ENCODE measurements at regions not wholly inside any gene's neighbourhood (a gene's known extent, or its start where the extent isn't known, plus 50 kb on each side); places are given as distances from the start of the nearest gene placed in this dataset.
"Not testable (repeated sequence)": the region's sequence is repeated elsewhere in the genome, so short reads cannot be mapped to it uniquely, and the experiment has no call there.

DNA sequence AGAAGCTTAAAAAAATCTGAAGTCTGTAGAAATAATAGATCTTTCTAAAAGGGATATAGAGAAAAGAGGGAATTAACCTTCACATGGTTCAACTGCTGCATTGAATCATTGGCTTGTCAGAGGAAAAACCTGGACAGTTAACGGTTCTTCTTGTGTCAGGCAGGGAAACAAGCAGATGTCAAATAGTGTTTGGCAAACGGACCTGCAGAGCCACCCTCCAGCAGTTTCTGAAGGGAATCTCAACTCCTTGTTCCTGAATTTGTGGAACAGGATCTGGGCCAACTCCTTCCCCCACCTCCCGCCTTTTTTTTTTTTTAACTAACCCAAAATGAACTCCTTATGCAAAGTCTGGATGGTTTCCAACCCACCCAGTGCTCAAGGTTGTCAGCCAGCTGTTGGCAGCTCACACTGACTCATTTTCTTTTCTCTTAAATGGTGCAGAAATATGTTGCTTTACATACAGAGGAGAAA, 187.3 kb downstream of the CAND1 start:
- peak; percentile 67 for DNase-seq (ENCODE audit: low read depth)

DNA sequence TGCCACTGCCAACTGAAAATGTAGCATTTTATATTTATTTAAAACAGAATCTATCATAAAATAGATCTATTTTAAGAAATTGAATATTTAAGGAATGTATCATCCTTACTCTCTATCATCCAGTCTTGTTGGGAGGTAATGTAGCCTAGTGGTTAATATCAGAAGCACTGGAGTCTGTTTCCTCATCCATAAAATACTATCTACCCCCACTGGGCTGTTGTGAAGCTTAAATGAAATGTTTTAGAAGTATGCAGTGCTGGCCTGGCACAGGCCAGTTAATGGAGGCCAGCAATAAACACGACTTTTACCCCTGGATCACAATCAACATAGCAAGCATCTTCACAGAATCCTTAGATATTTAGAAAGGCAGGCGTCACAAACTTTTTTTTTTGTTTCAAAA, 188.0 kb downstream of the CAND1 start:
- no peak for DNase-seq (ENCODE audit: low read depth)

DNA sequence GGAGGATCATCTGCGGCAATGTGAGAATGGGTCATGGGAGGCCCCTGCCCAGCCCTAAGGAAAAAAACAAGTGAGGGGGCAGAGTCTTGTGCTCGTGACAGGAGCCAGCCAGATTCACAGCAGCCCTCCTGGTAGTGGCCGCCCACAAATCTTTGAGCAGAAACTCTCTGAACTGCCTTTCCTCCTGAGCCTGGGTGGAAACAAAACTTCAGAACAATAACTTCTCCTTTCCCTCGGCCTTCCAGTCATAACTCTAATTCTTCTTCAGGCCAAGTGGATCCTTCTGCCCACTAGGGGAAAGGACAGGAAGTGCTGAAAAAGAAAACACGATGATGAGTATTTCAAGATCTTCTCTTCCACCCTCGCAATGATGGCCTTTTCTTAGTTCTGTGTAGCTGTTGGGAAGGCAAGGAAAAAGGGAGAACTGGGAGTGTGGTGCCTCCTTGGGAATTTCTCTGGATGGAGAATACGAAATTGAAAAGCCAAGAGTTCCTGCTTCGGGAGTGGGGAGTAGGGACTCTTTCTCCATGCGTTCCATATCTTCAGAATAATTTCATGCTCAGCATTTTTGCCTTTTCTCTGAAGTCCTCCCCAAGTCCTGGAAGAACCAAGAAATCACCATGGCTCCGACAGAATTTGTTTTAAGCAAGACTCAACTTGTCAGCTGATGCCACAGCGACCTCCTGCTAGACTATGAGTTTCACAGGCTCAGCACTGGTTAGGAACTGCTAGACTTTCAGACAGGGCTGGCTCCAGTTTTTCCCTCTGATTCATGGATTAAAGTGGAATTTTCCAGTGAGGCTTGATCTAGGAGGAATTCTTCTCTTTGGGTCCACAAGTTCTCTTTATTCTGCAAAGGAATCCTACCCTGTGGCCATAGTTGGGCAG, 188.9 kb downstream of the CAND1 start:
- no peak for DNase-seq (ENCODE audit: low read depth)

DNA sequence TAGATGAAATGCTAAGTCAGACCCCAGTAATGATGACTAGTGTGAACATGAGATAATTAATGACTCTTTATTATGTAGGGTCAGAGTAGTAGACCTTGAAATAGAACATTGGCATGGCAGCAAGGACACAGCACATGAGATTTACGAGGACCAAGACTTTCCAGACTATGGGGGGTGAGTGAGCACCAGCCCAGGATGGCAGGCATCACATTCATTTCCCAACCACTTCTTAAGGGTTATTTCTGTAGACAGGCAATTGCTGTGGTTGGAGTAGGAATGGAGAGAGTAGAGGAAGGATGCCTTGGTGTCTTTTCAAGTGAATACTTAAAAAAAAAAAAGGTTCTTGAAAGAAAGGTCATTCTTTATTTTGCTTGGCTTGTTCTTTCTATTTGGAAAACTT, 189.4 kb upstream of the DYRK2 start:
- no peak for DNase-seq (ENCODE audit: low read depth)

DNA sequence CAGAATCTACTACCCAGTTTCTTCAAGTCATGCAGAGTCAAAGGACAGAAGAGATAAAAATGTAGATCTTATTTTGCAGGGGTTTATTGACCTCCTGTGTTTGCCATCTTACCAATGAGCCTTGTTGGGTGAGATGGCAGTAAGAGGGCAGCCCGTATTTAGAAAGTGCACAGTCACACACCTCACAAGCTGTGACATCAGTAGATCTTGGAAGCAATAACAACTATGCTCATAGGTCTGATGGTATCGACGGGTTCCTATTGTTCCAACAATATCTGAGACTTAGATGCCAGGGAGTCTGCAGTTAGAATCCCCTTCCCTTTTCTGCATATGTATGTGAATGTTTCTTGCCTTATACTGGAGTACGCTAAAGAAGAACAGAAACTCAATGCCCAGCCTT, 189.0 kb upstream of the DYRK2 start:
- DNase-seq (ENCODE audit: low read depth): no peak

DNA sequence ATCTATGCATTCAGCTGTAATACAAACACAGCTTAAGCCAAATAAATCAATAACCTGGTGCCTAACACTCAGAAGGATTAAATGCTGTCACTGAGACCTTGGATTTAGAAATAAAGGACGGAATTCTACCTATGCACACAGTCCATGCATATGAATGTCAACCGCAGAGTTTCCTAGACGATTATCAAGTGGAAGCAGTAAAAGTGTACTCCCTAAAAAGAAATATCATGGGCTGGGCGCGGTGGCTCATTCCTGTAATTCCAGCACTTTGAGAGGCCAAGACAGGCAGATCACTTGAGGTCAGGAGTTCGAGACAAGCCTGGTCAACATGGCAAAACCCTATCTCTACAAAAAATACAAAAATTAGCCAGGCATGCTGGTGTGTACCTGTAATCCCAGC, 188.2 kb upstream of the DYRK2 start:
- no peak for DNase-seq (ENCODE audit: low read depth)

DNA sequence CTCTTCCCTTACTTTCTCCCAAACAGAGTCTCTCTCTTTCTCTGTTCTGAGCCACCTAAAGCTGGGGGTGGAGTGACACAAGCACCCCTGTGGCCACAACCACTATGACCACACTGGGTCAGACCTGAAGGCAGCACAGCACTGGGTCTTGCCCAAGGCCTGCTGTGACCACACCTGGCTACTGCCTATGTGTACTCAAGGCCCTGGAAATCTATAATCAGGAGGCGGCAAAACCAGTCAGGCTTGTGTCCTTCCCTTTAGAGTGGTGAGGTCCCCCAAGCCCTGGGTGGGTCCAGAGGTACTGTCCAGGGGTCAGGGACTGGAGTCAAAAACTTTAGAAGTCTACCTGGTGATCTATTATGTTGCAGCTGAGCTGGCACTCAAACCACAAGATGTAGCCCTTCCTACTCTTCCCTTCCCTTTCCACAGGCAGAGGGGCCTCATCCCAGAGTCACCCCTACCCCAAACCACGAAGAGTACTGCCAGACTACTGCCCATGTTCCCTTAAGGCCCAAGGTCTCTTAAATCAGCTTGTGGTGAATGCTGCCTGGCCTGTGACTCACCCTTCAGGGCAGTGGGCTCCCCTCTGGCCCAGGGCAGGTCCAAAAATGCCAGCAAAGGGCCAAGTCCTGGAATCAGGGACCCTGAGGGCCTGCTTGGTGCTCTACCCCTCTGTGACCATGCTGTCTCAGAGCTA, 179.8 kb upstream of the DYRK2 start:
- no peak for DNase-seq (ENCODE audit: low read depth)

DNA sequence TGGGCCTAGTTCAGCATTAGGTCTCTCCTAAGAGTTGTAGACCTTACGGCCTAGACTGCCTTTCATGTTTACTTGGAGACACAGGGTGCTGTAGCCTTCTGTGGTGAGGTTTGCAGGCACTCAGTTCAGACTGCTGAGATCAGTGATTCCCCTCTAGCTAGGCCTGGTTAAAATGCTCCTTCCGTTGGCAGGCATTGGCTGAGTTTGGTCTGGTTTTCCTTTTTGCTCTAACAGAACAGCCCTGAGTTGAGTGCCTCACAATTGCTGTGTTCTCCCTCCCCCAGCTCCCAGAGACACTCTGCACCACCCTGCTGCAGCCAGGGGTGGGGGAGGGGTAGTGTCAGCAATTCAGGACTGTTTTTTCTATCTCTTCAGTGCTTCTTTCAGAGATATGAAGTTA, 178.9 kb upstream of the DYRK2 start:
- DNase-seq (ENCODE audit: low read depth): no peak

DNA sequence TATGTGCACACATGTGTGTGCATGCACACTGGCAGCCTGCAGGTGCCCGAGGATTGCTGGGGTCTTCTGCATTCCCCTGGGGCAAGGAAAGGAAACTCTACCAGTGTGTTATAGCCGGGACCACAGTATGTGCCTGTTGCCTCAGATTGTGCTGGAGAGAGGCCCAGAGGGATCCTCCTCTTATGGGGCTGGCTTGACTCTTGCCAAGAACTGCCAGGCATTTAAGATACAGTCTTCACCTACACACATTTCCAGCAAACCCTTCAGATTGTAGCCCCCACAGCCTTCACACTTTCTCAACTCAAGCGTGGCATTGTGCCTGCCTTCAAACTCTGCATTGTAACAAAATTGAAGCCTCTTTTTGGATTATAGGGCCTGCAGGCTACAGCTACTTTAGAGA, 176.7 kb upstream of the DYRK2 start:
- DNase-seq (ENCODE audit: low read depth): no peak

DNA sequence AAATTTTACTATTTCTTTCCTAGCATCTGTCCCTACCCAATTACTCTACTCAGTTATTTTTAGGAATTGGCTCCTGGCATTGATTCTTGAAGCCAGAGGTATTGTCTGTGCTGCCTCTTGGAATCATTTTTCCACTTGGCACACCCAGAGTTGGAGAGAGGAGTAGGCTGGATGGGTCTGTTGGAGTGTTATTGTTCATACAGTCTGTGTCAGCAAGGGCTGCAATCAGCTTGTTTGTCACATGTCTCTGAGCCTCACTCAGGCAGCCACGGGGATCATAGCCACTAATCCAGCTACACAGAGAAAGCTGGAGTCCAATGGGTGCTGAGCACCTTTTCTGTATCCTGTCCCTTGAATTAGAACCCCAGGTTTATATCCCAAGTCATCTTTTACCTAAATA, 176.0 kb upstream of the DYRK2 start:
- no peak for DNase-seq (ENCODE audit: low read depth)

DNA sequence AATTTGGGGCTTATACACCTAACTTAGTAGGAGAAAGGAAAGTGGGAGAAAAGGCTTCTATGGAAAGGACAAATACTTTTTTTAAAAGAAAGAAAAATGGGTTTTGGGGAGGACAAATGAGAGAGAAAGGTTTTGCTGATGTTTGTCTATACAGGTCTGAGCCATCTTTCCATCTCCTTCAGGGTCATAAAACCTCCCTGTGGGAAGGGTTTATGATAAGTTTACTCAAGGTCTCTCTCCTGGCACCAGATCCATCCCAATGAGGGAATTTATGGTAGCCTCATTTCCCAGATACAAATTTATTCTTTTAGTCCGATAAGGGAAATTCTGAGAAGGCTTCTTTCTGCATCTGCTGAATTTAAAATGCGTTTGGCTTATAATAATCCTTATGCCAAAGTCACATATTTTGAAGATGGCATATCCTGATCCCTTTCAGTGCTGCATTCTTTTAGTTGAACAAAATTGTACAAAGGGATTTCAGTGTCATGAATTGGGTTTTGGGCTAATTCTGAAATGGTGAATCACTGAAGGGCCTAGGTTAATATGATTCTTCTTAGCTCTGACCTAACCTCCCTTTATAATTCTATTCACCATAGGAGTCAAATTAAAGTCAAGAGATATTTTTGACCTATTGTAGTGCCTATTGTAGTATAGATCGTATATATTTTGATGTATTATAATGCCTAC, 173.5 kb upstream of the DYRK2 start:
- no peak for DNase-seq (ENCODE audit: low read depth)

DNA sequence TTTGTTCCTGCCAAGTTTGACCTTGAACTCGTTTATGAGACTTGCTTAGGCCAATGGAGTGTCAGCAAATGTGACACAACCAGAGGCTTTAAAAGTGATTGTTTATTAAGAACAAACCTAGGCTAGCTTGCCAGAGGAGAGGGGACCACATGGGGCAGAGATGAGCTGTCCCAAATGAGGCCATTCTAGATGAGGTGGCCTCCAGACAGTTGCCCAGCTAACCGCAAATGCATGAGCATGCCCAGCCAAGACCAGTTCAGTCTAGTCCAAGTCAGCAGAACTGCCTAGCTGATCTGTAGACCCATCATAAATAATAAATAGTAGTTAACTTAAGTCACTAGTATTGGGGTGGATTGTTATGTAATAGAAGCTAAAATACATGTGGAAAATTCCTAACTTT, 172.8 kb upstream of the DYRK2 start:
- DNase-seq (ENCODE audit: low read depth): no peak

DNA sequence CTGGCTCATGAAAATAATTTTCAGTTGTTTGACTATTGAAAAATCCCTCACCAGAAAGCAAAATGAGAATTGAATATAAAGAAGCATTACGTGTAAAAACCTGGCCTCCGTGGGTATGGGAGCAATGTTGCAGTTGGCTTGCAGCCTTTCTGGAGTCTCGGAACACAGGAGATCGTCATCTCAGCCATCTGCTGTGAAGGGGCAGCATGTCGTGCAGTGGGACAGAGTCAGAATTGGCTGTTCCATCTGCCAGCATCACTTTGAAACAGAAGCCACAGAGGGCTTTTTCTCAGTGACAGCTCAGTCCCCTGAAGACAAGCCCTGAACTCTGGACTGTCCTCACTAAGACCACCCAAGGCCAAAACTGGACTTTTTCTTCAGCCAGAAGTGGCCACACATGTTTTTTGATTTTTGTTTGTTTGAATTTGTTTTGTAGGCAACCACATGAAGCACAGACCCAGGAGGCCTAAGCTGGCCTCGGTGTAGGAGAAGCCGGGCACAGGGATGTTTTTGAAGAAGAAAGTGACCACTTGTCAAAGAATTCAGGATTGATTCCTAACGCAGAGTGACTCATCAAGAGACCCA, 170.8 kb upstream of the DYRK2 start:
- DNase-seq (ENCODE audit: low read depth): no peak

DNA sequence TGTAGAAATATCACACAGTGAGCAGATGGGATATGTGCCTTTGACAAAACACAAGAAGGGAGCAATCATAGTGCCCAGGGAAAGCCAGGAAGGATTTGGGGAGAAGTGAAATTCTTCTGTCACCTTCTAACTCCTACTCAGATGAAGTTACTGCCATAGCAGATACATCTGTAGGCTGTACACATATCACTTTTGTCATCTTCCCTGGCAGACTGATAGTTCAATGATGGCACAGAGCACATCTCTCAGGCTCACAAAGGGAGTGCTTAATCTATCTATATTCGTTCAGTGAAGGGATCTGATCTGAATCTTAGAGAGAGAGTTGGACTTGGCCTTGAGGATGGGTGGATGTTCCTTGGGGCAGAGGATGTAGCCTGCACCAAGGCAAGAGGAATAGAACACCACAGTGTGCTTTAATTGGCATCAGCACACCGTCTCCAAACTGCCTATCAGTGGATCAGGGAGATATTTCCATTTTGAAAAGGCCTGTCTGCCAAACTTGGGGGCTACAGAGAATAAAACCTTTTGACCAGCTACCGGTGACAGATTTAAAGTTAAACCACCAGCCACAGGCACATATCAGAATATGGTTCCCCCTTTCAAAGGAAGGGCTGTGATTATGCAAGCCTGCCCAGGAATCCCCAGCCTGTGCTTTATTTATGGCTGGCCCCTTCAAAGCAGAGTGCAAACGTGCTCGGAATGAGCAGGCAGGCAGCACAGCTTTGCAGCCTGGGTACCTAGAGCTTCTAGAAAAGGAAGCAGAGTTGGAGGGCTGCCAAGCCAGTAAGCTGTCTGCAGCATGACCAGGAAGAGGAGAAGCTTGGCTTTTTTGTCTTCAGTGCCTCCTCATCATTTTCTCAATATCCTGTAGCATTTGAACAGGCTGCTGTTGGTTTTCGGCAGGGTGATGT, 165.5 kb upstream of the DYRK2 start:
- DNase-seq (ENCODE audit: low read depth): no peak

DNA sequence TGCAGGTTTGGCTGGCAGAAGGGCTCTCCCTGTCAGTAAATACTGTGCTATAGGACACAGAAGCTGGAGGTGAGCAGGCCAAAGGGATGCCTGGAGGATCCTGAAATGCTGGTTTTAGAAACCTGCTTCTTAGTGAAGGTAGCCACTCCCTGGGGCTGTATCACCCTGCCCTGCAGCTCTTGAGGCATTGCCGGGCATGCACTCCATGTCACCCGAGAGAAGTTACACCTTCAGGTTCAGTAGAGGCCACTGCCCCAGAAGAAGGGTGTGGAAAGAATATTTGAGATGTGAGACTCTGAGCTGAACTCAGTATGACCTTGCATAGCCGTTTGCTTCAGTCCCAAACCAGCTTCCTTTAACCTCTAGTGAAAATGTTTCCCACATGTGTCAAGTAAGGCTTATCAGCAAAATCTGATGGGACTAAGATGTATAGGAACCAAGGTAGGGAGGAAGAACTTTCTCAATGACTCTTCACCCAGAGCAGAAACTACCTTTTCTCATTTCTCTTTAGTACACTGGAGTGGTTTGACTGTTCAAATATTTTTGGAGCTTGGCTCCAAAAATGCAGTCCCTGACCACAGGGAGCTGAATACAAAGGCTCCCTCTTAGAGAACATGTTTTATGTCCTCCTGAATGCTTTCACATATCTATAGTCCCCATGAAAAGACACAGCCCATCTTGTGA, 164.5 kb upstream of the DYRK2 start:
- no peak for DNase-seq (ENCODE audit: low read depth)

DNA sequence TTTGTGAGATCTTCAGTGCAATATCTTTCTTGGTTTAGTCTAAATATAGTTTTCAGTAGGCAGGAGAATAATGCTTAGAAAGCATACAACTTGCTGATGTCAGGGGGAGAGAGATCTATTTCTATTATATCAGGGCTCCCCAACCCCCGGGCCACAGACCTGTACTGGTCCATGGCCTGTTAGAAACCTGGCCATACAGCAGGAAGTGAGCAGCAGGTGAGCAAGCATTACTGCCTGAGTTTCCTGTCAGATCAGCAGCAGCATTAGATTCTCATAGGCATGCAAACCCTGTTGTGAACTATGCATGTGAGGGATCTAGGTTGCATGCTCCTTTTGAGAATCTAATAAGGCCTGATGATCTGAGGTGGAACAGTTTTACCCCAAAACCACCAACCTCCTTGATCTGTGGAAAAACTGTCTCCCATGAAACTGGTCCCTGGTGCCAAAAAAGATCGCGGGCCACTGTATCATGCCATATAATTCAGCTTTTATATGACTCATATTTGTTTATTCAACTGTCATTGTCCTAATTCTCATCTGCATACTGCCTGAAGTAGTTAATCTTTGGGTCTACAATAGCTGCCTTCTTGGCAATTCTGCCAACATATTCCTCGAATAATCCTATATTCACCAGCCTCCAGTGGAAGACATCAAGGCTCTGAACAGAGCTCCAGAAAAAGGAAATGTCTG, 163.6 kb upstream of the DYRK2 start:
- no peak for DNase-seq (ENCODE audit: low read depth)

DNA sequence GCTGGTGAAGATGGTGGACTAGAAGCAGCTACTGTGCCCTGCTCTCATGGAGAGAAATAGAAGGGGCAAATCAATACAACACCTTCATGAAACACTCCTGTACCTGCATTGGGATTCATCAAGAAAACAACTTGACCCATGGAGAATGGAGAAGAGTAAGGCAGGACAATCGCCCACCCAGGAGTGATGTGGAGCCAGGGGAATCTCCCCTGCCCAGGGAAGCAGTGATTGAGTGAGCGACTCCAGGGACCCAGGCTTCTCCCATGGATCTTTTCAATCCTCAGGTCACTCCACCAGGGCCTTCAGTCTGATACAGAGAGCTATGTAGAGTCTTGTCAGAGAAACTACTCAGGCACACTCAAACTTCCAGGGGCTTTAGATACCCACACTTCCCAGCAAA, 161.9 kb upstream of the DYRK2 start:
- no peak for DNase-seq (ENCODE audit: low read depth)

DNA sequence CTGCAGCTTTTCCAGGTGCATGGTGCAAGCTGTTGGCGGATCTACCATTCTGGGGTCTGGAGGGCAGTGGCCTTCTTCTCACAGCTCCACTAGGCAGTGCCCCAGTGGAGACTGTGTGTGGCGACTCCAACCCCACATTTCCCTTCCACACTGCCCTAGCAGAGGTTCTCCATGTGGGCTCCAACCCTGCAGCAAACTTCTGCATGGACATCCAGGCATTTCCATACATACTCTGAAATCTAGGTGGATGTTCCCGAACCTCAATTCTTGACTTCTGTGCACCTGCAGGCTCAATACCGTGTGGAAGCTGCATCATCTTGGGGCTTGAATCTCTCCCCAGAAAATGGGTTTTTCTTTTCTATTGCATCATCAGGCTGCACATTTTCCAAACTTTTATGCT, 160.2 kb upstream of the DYRK2 start:
- not testable (repeated sequence) for DNase-seq (ENCODE audit: low read depth)

DNA sequence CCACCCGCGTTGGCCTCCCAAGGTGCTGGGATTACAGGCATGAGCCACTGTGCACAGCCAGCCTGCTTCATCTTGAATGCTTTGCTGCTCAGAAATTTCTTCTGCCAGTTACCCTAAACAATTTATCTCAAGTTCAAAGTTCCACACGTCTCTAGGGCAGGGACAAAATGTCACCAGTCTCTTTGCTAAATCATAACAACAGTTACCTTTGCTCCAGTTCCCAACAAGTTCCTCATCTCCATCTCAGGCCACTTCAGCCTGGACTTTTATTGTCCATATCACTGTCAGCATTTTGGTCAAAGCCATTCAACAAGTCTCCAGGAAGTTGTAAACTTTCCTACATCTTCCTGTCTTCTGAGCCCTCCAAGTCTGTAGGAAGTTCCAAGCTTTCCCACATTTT, 159.5 kb upstream of the DYRK2 start:
- no peak for DNase-seq (ENCODE audit: low read depth)

DNA sequence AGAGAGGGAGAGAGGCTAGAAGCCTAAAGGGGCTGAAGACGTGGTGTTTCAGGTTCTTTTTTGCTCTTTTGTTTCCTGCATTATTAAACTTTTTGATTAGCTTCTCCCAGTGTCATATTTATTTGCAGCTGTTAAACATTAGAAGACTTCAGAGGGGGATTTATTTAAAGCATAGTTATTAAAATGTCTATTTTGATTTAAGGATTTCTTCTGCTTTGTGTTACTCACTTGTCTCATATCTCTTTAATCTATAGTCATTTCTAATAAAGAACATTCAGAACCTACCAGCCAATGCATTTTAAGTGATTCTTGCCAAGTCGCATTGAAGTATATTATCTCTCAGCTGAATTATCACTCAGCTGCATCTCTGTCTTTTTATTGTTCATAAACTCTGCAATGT, 152.0 kb upstream of the DYRK2 start:
- DNase-seq (ENCODE audit: low read depth): no peak

Data from stromal cell of bone marrow (primary cell).